Activated CD8-positive, alpha-beta memory T cell treated with anti-CD3 and anti-CD28 coated beads, Interleukin-2, amount 10 ng/mL, durations not matched to agents 7 days and 5 days (primary cell): ENCODE measurements at regions not wholly inside any gene's neighbourhood (a gene's known extent, or its start where the extent isn't known, plus 50 kb on each side); places are given as distances from the start of the nearest gene placed in this dataset.
"Not testable (repeated sequence)": the region's sequence is repeated elsewhere in the genome, so short reads cannot be mapped to it uniquely, and the experiment has no call there.

Experiments
- ATAC-seq: fragments of 150-1000 bp; cut with Tn5 transposase; one replicate; pipeline ENCODE4 v1.10.0; 2021; ENCODE audit warnings: moderate library complexity
- CTCF ChIA-PET: fragments of 350-600 bp; sonication (Branson Sonifier 250); formaldehyde crosslinking; loops from one replicate; lab custom pipeline; 2021; ENCODE audit warnings: antibody characterized with exemption; lab: Charles Lee
- DNase-seq: peaks from one replicate; pipeline ENCODE4 v3.0.0-alpha.2; 2020
- H3K27ac Mint-ChIP-seq: one replicate; pipeline ENCODE4 v1.8.0; 2021; ENCODE audit warnings: mild to moderate bottlenecking, mixed read lengths
- H3K27me3 Mint-ChIP-seq: one replicate; pipeline ENCODE4 v1.8.0; 2021; ENCODE audit warnings: mixed read lengths
- H3K36me3 Mint-ChIP-seq: one replicate; pipeline ENCODE4 v1.8.0; 2021; ENCODE audit warnings: mild to moderate bottlenecking, mixed read lengths
- H3K4me1 Mint-ChIP-seq: one replicate; pipeline ENCODE4 v1.8.0; 2021; ENCODE audit warnings: mixed read lengths
- H3K4me3 Mint-ChIP-seq: one replicate; pipeline ENCODE4 v1.8.0; 2021; ENCODE audit warnings: mild to moderate bottlenecking, moderate library complexity, mixed read lengths
- H3K9me3 Mint-ChIP-seq: one replicate; pipeline ENCODE4 v1.8.0; 2022; ENCODE audit warnings: low read depth, mixed read lengths

- CTCF ChIA-PET: no interaction called here
- H3K9me3 Mint-ChIP-seq: peaks cover 2% of the 10 kb centered on the region
- H3K27ac Mint-ChIP-seq: no peak overlapping the region
- no peaks in the 10 kb centered on the region for H3K27me3 Mint-ChIP-seq
- DNase-seq: no peak
- H3K36me3 Mint-ChIP-seq: no peaks in the 10 kb centered on the region
- H3K4me3 Mint-ChIP-seq: no peak overlapping the region
- no peak for ATAC-seq
- H3K4me1 Mint-ChIP-seq: no peaks in the 10 kb centered on the region
Measured at GRCh38 chr9:13800776-13801175, 513.2 kb downstream of the NFIB start.

- H3K36me3 Mint-ChIP-seq, H3K27ac Mint-ChIP-seq, DNase-seq, CTCF ChIA-PET, H3K27me3 Mint-ChIP-seq, ATAC-seq, H3K4me3 Mint-ChIP-seq, H3K4me1 Mint-ChIP-seq, H3K9me3 Mint-ChIP-seq: not testable (repeated sequence)
Measured at GRCh38 chr9:13797701-13798100, 516.2 kb downstream of the NFIB start.

- Mint-ChIP-seq H3K27ac (no peak overlapping the region), H3K4me3 (no peak overlapping the region), H3K4me1 (no peaks in the 10 kb centered on the region), H3K9me3 (peaks cover 11% of the 10 kb centered on the region), H3K27me3 (no peaks in the 10 kb centered on the region), H3K36me3 (no peaks in the 10 kb centered on the region)
- no peak for DNase-seq
- CTCF ChIA-PET: no interaction called here
- ATAC-seq: no peak
Measured at GRCh38 chr9:13791816-13792215, 512.3 kb upstream of the MPDZ start.

GRCh38 chr9:13790055-13790454 is 510.6 kb upstream of the MPDZ start:
- CTCF ChIA-PET: no interaction called here
- no peaks in the 10 kb centered on the region for H3K4me1 Mint-ChIP-seq

DNA sequence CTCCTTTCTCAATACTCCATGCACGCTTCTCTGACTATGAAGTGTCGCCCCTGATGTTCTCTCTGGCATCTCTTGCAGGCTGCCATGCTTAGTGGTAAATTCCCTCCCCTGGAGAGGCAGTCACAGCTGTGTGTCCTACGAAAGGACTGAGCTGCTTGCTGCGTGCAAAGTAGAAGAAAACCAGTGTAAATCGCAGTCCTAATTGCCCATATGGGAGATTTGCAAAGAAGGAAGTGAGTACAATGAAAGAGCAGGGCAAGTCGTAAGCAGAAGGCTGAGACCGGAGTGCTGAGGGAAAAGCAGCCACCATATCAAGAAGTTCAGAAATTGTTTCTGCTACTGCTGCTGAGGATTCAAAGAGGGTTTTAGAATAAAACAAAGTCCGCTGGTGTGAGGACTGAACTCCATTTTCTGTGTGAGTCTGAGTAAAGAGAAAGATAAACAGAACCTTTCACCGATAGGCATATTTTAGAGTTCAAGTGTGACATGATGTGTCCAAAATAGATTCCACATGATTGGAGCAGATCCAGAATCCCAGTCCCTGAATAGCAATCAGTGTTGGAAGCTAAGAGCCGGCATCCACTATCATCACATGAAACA is 507.8 kb upstream of the MPDZ start:
- Mint-ChIP-seq H3K4me1 (no peaks in the 10 kb centered on the region), H3K27ac (no peak overlapping the region), H3K27me3 (no peaks in the 10 kb centered on the region), H3K36me3 (no peaks in the 10 kb centered on the region), H3K9me3 (peaks cover 7% of the 10 kb centered on the region), H3K4me3 (no peak overlapping the region)
- no peak for DNase-seq
- CTCF ChIA-PET: no interaction called here
- ATAC-seq: no peak

More at GRCh38 chr9:13790055-13790454, 510.6 kb upstream of the MPDZ start:
- Mint-ChIP-seq H3K36me3 (no peaks in the 10 kb centered on the region), H3K27me3 (no peaks in the 10 kb centered on the region), H3K27ac (no peak overlapping the region), H3K4me3 (no peak overlapping the region), H3K9me3 (peaks cover 8% of the 10 kb centered on the region)
- ATAC-seq (no peak), DNase-seq (no peak)

GRCh38 chr9:13786711-13787110 is 507.2 kb upstream of the MPDZ start:
- Mint-ChIP-seq H3K4me1 (no peaks in the 10 kb centered on the region), H3K27me3 (no peaks in the 10 kb centered on the region), H3K9me3 (peaks cover 6% of the 10 kb centered on the region), H3K36me3 (no peaks in the 10 kb centered on the region), H3K27ac (no peak overlapping the region), H3K4me3 (no peak overlapping the region)
- DNase-seq: no peak
- CTCF ChIA-PET: no interaction called here
- ATAC-seq: no peak

DNA sequence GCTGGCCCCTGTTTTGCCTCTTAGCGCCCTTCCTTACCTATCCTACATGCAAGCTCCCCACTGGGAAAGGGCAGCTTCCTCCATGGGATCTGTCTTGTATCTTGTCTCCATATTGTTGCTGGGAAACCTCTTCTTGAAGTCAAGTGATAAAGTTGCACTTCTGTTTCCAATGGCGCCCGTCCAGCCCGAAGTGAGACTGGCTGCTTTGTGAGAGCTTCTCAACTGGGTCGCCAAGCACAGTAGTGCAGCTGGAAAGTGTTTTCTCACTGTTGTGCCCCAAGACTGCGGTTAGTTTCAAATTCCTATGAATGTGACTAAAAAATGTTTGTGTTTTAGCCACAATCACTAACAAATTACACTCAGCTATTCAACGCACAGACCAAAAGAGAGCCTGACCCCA is 506.6 kb upstream of the MPDZ start:
- Mint-ChIP-seq H3K4me3 (no peak overlapping the region), H3K4me1 (no peaks in the 10 kb centered on the region), H3K9me3 (peaks cover 6% of the 10 kb centered on the region), H3K27ac (no peak overlapping the region), H3K27me3 (no peaks in the 10 kb centered on the region), H3K36me3 (no peaks in the 10 kb centered on the region)
- CTCF ChIA-PET: no interaction called here
- ATAC-seq (no peak), DNase-seq (no peak)

GRCh38 chr9:13779106-13779505 is 499.6 kb upstream of the MPDZ start:
- no peak overlapping the region for H3K27ac Mint-ChIP-seq
- CTCF ChIA-PET: no interaction called here
- H3K36me3 Mint-ChIP-seq: no peaks in the 10 kb centered on the region

DNA sequence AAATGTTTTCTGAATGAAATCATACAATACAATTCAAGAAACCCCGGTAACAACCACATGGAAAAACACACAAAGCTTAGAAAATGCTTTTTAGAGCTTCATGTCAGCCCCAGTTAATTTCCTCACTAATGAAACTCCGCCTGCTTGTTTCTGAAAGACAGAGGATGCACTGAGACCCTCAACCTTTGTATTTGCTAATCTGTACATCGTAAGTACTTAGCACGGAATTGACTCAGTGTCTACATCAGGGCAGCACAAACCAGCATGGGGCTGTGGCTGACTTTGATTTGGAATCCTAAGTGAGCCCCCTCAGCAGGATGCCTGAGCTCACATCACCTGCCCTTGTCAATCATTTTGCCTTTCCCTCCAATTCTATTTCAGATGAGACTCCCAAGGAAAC is 499.1 kb upstream of the MPDZ start:
- Mint-ChIP-seq H3K9me3 (peaks cover 8% of the 10 kb centered on the region), H3K36me3 (no peaks in the 10 kb centered on the region)

More at GRCh38 chr9:13779106-13779505, 499.6 kb upstream of the MPDZ start:
- Mint-ChIP-seq H3K4me3 (no peak overlapping the region), H3K4me1 (no peaks in the 10 kb centered on the region), H3K27me3 (no peaks in the 10 kb centered on the region), H3K9me3 (peaks cover 8% of the 10 kb centered on the region)
- ATAC-seq: no peak
- DNase-seq: no peak

DNA sequence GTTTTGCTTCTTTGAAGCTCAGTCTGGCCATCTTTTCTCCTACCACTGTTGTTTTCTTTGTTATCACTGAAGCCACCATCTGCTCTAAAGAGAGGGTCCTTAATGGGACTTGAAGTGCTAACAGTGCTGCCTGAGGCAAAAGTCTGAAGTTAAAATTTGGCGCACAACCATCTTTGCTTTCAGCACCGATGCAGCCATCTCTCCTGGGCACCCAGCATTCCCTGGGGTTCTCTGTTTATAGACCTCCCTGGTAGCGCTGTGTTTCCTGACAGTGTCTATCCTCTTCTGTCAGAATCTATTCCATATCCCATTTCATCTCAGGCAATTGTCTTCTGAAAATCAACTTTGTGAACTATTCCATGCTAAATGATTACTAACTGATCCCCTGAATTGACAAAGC is 491.5 kb upstream of the MPDZ start:
- Mint-ChIP-seq H3K36me3 (no peaks in the 10 kb centered on the region), H3K27me3 (no peaks in the 10 kb centered on the region), H3K27ac (no peak overlapping the region), H3K9me3 (peaks cover 14% of the 10 kb centered on the region), H3K4me1 (no peaks in the 10 kb centered on the region), H3K4me3 (no peak overlapping the region)
- DNase-seq (no peak), ATAC-seq (no peak)
- CTCF ChIA-PET: no interaction called here

More for the DNA sequence above, 499.1 kb upstream of the MPDZ start:
- Mint-ChIP-seq H3K4me3 (no peak overlapping the region), H3K27me3 (no peaks in the 10 kb centered on the region), H3K27ac (no peak overlapping the region), H3K4me1 (no peaks in the 10 kb centered on the region)
- DNase-seq: no peak
- CTCF ChIA-PET: no interaction called here
- ATAC-seq: no peak

- CTCF ChIA-PET: interaction anchor here (0.6 kb wide), 1 partner anchor 694 kb away, joined by 3 read pairs; no protein-coding TSS in a partner anchor
- DNase-seq: no peak
- no peak overlapping the region for H3K4me3 Mint-ChIP-seq
Measured at GRCh38 chr9:13769641-13770040, 490.1 kb upstream of the MPDZ start.

GRCh38 chr9:13769006-13769405 is 489.5 kb upstream of the MPDZ start:
- ATAC-seq (no peak), DNase-seq (no peak)
- Mint-ChIP-seq H3K4me1 (no peaks in the 10 kb centered on the region), H3K27ac (no peak overlapping the region), H3K27me3 (no peaks in the 10 kb centered on the region), H3K9me3 (peaks cover 9% of the 10 kb centered on the region), H3K36me3 (no peaks in the 10 kb centered on the region), H3K4me3 (no peak overlapping the region)
- CTCF ChIA-PET: interaction anchor here (0.6 kb wide), 1 partner anchor 695 kb away, joined by 3 read pairs; no protein-coding TSS in a partner anchor

More at GRCh38 chr9:13769641-13770040, 490.1 kb upstream of the MPDZ start:
- Mint-ChIP-seq H3K27me3 (no peaks in the 10 kb centered on the region), H3K27ac (no peak overlapping the region), H3K9me3 (peaks cover 14% of the 10 kb centered on the region), H3K36me3 (no peaks in the 10 kb centered on the region), H3K4me1 (no peaks in the 10 kb centered on the region)
- no peak for ATAC-seq

DNA sequence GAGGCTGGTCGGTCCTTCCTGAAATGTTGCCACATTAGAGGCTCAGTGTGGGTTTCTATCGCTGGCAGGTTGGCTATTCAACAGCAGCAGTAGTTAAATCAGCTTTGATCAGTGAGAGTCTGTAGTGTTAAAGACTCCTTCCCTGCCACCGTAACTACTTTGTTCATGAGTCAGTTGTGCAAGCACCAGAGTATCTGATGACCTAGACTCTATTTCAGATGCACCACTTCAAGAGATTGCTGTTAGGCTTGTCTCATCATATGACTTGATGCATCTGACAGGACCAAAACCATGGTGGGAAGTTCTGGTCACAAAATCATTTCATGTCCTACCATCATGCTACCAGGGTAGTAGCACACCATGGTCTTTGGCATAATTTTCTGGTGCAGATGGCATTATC is 482.7 kb upstream of the MPDZ start:
- no peak overlapping the region for H3K4me3 Mint-ChIP-seq
- no peak for DNase-seq
- no peaks in the 10 kb centered on the region for H3K27me3 Mint-ChIP-seq
- ATAC-seq: no peak
- H3K4me1 Mint-ChIP-seq: no peaks in the 10 kb centered on the region
- CTCF ChIA-PET: no interaction called here
- H3K9me3 Mint-ChIP-seq: no peaks in the 10 kb centered on the region
- no peaks in the 10 kb centered on the region for H3K36me3 Mint-ChIP-seq
- H3K27ac Mint-ChIP-seq: no peak overlapping the region

DNA sequence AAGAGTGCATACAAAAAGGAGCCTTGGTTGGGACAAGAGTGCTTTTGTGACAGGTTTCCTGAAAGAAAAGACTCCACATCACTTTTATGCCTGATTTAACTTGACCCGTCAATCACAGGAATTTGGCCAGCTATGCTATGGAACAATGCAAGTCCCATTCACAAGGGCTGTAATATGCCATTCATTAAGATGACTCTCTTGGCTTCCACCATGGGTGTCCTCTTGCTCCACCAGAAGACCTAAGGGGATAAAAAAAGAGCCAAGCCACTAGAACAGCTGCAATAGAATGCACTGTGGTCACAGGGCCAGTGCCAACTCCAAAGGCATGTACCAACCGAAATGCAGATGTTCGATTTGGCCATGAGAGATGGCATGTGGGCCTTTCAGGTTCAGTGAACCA is 480.1 kb upstream of the MPDZ start:
- DNase-seq (no peak), ATAC-seq (no peak)
- no peaks in the 10 kb centered on the region for H3K36me3 Mint-ChIP-seq
- H3K4me1 Mint-ChIP-seq: no peaks in the 10 kb centered on the region
- H3K27me3 Mint-ChIP-seq: no peaks in the 10 kb centered on the region
- CTCF ChIA-PET: no interaction called here
- H3K9me3 Mint-ChIP-seq: no peaks in the 10 kb centered on the region
- no peak overlapping the region for H3K4me3 Mint-ChIP-seq
- H3K27ac Mint-ChIP-seq: no peak overlapping the region
